SK-N-SH (cell line): ENCODE measurements at regions not wholly inside any gene's neighbourhood (a gene's known extent, or its start where the extent isn't known, plus 50 kb on each side); places are given as distances from the start of the nearest gene placed in this dataset.

Experiments
- CTCF ChIA-PET: fragments of 300-600, 350-600 bp; formaldehyde crosslinking; extraction: SDS; loops from one replicate; lab custom pipeline; 2021; lab: Yijun Ruan, JAX
- POLR2A ChIA-PET: fragments of 350-600 bp; sonication (Branson Sonifier 250); formaldehyde crosslinking; extraction: SDS; loops from one replicate; lab custom pipeline; 2020; ENCODE audit warnings: antibody characterized with exemption, inconsistent platforms; lab: Yijun Ruan, JAX
- DNase-seq: peaks from one replicate; pipeline ENCODE4 v3.0.0; 2012
- H2AFZ ChIP-seq: fragments of 200-600 bp; sonication (generic); 2 replicates; pipeline ENCODE4 v1.8.1; 2016; ENCODE audit warnings: antibody characterized with exemption, mild to moderate bottlenecking, low read depth
- H3F3A ChIP-seq: fragments of 200-600 bp; sonication (generic); replicated peaks from 2 replicates; pipeline ENCODE3; 2016; ENCODE audit warnings: antibody characterized with exemption, mild to moderate bottlenecking; ENCODE audit not compliant: insufficient read depth
- H3K27ac ChIP-seq, 2 experiments: fragments of 200-500 bp in 1 of 2; fragments of 200-600 bp in 1 of 2; sonication (Bioruptor generic) in 1 of 2; sonication (generic), shearing (Covaris generic) in 1 of 2; 2 replicates each; pipeline versions ENCODE4 v1.5.1 to v1.6.1; 2014 to 2016; ENCODE audit warnings: low read depth in 2 of 2, inconsistent platforms in 1 of 2, low read length in 1 of 2, mild to moderate bottlenecking in 1 of 2, mixed read lengths in 1 of 2
- H3K27me3 ChIP-seq: fragments of 200-600 bp; sonication (generic), shearing (Covaris generic); 2 replicates; pipeline ENCODE4 v1.6.1; 2016; ENCODE audit warnings: mixed run types; ENCODE audit not compliant: insufficient read depth
- H3K36me3 ChIP-seq, 2 experiments: fragments of 200-500 bp in 1 of 2; fragments of 200-600 bp in 1 of 2; sonication (Bioruptor generic) in 1 of 2; sonication (generic) in 1 of 2; replicated peaks in 1 of 2; 2 replicates each; pipeline versions ENCODE3 to v1.5.1; 2014 to 2016; ENCODE audit warnings: low read length in 1 of 2, mild to moderate bottlenecking in 1 of 2; ENCODE audit not compliant: insufficient read depth in 2 of 2, control insufficient read depth in 1 of 2
- H3K4me1 ChIP-seq, 2 experiments: fragments of 200-500 bp in 1 of 2; fragments of 200-600 bp in 1 of 2; sonication (Bioruptor generic) in 1 of 2; sonication (generic), shearing (Covaris generic) in 1 of 2; 2 replicates each; pipeline versions ENCODE4 v1.5.1 to v1.6.1; 2014 to 2016; ENCODE audit warnings: low read depth in 1 of 2, low read length in 1 of 2, mixed run types in 1 of 2; ENCODE audit not compliant: insufficient read depth in 2 of 2, control insufficient read depth in 1 of 2
- H3K4me2 ChIP-seq: fragments of 200-600 bp; sonication (generic), shearing (Covaris generic); 2 replicates; pipeline ENCODE4 v1.6.1; 2017; ENCODE audit warnings: mixed run types
- H3K4me3 ChIP-seq, 2 experiments: fragments of 200-500 bp in 1 of 2; fragments of 200-600 bp in 1 of 2; sonication (Bioruptor generic) in 1 of 2; sonication (generic), shearing (Covaris generic) in 1 of 2; 2 replicates each; pipeline versions ENCODE4 v1.5.1 to v1.8.1; 2014 to 2016; ENCODE audit warnings: low read depth in 2 of 2, inconsistent platforms in 1 of 2, low read length in 1 of 2, mild to moderate bottlenecking in 1 of 2, mixed read lengths in 1 of 2, moderate library complexity in 1 of 2
- H3K79me2 ChIP-seq: fragments of 200-600 bp; sonication (generic); 2 replicates; pipeline ENCODE4 v1.8.1; 2017; ENCODE audit warnings: mild to moderate bottlenecking; ENCODE audit not compliant: insufficient read depth
- H3K9ac ChIP-seq: fragments of 200-600 bp; sonication (generic); 2 replicates; pipeline ENCODE4 v1.6.1; 2017; ENCODE audit warnings: mixed run types
- H3K9me2 ChIP-seq: fragments of 200-600 bp; sonication (generic); 2 replicates; pipeline ENCODE4 v1.6.1; 2017; ENCODE audit warnings: mixed run types
- H3K9me3 ChIP-seq: fragments of 200-600 bp; sonication (generic); 2 replicates; pipeline ENCODE4 v1.6.1; 2017; ENCODE audit warnings: mixed run types, mild to moderate bottlenecking, moderate library complexity
- H4K20me1 ChIP-seq: fragments of 200-600 bp; sonication (generic); 2 replicates; pipeline ENCODE4 v1.6.1; 2017; ENCODE audit warnings: mild to moderate bottlenecking, mixed run types; ENCODE audit not compliant: insufficient read depth
- FOXJ3 ChIP-seq: sonication (generic); formaldehyde crosslinking; IDR thresholded peaks from 2 replicates; pipeline ENCODE4 v1.5.1; 2020; ENCODE audit warnings: mild to moderate bottlenecking, missing genetic modification reagents
- FOXM1 ChIP-seq: IDR thresholded peaks from 2 replicates; pipeline ENCODE4 v1.4.0; 2012; ENCODE audit warnings: low read depth, mild to moderate bottlenecking
- MXI1 ChIP-seq: IDR thresholded peaks from 2 replicates; pipeline ENCODE4 v1.6.1; 2012; ENCODE audit warnings: mild to moderate bottlenecking, low read depth, low read length, improper control_type of control experiment
- NFIC ChIP-seq: IDR thresholded peaks from 2 replicates; pipeline ENCODE4 v1.4.0; 2012; ENCODE audit warnings: borderline replicate concordance
- RAD21 ChIP-seq: IDR thresholded peaks from 2 replicates; pipeline ENCODE4 v1.6.1; 2012; ENCODE audit warnings: mild to moderate bottlenecking, low read length
- RFX5 ChIP-seq: IDR thresholded peaks from 2 replicates; pipeline ENCODE4 v1.6.1; 2012; ENCODE audit warnings: mild to moderate bottlenecking, improper control_type of control experiment, low read length
- WGBS: methylation state at CpG from one replicate; pipeline ENCODE4 v1.1.6; 2017; ENCODE audit warnings: low lambda C conversion rate; 5-methylcytosine and 5-hydroxymethylcytosine counted together
- TF ChIP-seq, protein P1 (sequence below): IDR thresholded peaks from 2 replicates; pipeline ENCODE4 v1.4.0; 2012; ENCODE audit warnings: low read depth, borderline replicate concordance
- TF ChIP-seq, protein P2 (sequence below): IDR thresholded peaks from 2 replicates; pipeline ENCODE4 v1.6.1; 2012; ENCODE audit warnings: mild to moderate bottlenecking, low read depth, low read length, moderate library complexity

GRCh38 chr4:184318852-184319251 is 101.2 kb upstream of the ENPP6 start:
- no peak overlapping the region for H3K9ac ChIP-seq
- 81% methylated on average over 8 of the region's 8 CpGs for WGBS
- no peak overlapping the region for H2AFZ ChIP-seq
- CTCF ChIA-PET, result no interaction called here
- no peak overlapping the region for H3K4me2 ChIP-seq
- H3K4me1 ChIP-seq, result no peaks in the 10 kb centered on the region
- POLR2A ChIA-PET, result no interaction called here
- H3K4me3 ChIP-seq, result no peak overlapping the region
- no peaks in the 10 kb centered on the region for H3K9me2 ChIP-seq
- H3K36me3 ChIP-seq, result no peaks in the 10 kb centered on the region
- H3K9me3 ChIP-seq, result no peaks in the 10 kb centered on the region
- TF ChIP-seq, protein P1, sequence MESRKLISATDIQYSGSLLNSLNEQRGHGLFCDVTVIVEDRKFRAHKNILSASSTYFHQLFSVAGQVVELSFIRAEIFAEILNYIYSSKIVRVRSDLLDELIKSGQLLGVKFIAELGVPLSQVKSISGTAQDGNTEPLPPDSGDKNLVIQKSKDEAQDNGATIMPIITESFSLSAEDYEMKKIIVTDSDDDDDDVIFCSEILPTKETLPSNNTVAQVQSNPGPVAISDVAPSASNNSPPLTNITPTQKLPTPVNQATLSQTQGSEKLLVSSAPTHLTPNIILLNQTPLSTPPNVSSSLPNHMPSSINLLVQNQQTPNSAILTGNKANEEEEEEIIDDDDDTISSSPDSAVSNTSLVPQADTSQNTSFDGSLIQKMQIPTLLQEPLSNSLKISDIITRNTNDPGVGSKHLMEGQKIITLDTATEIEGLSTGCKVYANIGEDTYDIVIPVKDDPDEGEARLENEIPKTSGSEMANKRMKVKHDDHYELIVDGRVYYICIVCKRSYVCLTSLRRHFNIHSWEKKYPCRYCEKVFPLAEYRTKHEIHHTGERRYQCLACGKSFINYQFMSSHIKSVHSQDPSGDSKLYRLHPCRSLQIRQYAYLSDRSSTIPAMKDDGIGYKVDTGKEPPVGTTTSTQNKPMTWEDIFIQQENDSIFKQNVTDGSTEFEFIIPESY, result no peak
- TF ChIP-seq RFX5, result no peak
- no peak for TF ChIP-seq NFIC
- no peak for TF ChIP-seq RAD21
- no peaks in the 10 kb centered on the region for H3K27me3 ChIP-seq
- no peak overlapping the region for H3K27ac ChIP-seq
- H3K79me2 ChIP-seq, result no peaks in the 10 kb centered on the region
- no peaks in the 10 kb centered on the region for H3F3A ChIP-seq
- DNase-seq, result no peak
- H4K20me1 ChIP-seq, result no peaks in the 10 kb centered on the region

DNA sequence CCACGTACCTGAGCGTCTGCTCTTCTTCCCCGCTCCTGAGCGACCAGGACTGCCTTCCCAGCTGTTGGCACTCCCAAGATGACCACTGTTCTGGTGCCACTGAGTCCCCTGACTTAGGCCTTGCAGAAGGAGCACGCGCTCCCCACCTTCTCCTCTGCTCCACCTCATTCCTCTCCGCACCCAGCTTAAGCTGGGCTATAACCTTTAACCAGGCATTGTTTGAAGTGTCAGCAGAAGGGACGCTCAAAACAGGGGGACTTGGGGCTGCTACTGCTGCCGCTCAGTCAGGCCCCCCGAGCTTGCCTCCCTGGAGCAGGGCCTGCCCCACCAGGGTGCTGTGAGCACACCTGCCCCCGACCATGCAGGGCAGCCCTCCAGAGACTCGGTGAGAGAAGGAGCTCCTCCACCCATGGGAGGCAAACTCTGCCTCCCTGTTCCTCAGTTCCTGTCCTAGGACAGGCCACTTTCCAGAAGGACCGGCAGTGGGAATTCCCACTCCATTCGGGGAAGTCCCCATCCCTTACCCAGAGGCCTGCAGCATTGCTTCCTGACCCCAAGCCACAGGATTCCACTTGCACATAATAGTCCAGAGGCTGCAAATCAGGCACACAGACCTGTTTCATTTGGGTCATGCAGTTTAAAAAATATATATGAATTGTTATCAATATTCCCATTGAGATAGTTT is 99.7 kb upstream of the ENPP6 start:
- H3K36me3 ChIP-seq, result no peaks in the 10 kb centered on the region
- ChIA-PET CTCF (interaction anchor here (1.2 kb wide), 1 partner anchor 23 kb away, joined by 3 read pairs; no protein-coding TSS in a partner anchor), POLR2A (no interaction called here)
- no peaks in the 10 kb centered on the region for H3K27me3 ChIP-seq
- no peak overlapping the region for H3K4me2 ChIP-seq
- H3K27ac ChIP-seq, result no peak overlapping the region
- no peak overlapping the region for H3K9ac ChIP-seq
- no peaks in the 10 kb centered on the region for H4K20me1 ChIP-seq
- no peaks in the 10 kb centered on the region for H3K9me3 ChIP-seq
- TF ChIP-seq, protein P2, sequence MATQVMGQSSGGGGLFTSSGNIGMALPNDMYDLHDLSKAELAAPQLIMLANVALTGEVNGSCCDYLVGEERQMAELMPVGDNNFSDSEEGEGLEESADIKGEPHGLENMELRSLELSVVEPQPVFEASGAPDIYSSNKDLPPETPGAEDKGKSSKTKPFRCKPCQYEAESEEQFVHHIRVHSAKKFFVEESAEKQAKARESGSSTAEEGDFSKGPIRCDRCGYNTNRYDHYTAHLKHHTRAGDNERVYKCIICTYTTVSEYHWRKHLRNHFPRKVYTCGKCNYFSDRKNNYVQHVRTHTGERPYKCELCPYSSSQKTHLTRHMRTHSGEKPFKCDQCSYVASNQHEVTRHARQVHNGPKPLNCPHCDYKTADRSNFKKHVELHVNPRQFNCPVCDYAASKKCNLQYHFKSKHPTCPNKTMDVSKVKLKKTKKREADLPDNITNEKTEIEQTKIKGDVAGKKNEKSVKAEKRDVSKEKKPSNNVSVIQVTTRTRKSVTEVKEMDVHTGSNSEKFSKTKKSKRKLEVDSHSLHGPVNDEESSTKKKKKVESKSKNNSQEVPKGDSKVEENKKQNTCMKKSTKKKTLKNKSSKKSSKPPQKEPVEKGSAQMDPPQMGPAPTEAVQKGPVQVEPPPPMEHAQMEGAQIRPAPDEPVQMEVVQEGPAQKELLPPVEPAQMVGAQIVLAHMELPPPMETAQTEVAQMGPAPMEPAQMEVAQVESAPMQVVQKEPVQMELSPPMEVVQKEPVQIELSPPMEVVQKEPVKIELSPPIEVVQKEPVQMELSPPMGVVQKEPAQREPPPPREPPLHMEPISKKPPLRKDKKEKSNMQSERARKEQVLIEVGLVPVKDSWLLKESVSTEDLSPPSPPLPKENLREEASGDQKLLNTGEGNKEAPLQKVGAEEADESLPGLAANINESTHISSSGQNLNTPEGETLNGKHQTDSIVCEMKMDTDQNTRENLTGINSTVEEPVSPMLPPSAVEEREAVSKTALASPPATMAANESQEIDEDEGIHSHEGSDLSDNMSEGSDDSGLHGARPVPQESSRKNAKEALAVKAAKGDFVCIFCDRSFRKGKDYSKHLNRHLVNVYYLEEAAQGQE, result no peak
- no peak for TF ChIP-seq MXI1
- TF ChIP-seq FOXM1, result no peak
- TF ChIP-seq FOXJ3, result no peak
- H2AFZ ChIP-seq, result no peak overlapping the region
- H3K4me1 ChIP-seq, result no peaks in the 10 kb centered on the region
- no peak overlapping the region for H3K4me3 ChIP-seq
- H3F3A ChIP-seq, result no peaks in the 10 kb centered on the region
- H3K79me2 ChIP-seq, result no peaks in the 10 kb centered on the region
- 87% methylated on average over 10 of the region's 14 CpGs for WGBS
- no peak for DNase-seq
- no peaks in the 10 kb centered on the region for H3K9me2 ChIP-seq
